ENCODE measurements at regions not wholly inside any gene's neighbourhood (a gene's known extent, or its start where the extent isn't known, plus 50 kb on each side); places are given as distances from the start of the nearest gene placed in this dataset.

DNA sequence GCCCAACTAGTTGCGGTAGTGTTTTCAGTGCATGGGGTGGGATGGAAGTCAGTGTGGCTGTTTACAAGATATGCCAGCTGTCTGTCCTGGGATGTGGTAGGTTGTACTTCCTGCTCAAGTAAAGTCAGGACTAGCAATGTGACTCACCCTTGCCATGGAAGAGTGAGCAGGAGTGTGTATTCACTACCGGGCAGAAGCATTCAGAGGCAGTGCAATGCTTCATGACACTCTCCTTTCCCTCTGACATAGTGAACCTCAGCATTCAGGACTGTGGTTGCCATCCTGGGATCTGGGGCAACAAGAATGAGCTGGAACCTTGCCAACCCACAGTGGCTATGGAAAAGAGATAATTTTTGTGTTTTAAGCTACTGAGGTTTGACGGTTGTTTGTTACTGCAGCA lies 68.9 kb downstream of the BOD1 start:
- Histone ChIP-seq H3K4me3 (ENCODE audit: low read depth, low read length) (no peak overlapping the region), H3K4me1 (ENCODE audit: control insufficient read depth, insufficient read depth, low read length) (no peaks in the 10 kb centered on the region), H3K36me3 (ENCODE audit: control insufficient read depth in 2 of 2, insufficient read depth in 1 of 2, low read length in 2 of 2) (no peaks in the 10 kb centered on the region), H3K9me3 (ENCODE audit: control insufficient read depth, insufficient read depth, low read depth, low read length) (no peaks in the 10 kb centered on the region), H3K27ac (ENCODE audit: extremely low read depth, low read depth, low read length) (no peak overlapping the region)
- CTCF ChIA-PET, result interaction anchor here (0.8 to 1.3 kb wide), 2 partner anchors 9 to 25 kb away, joined by 3 to 6 read pairs; no protein-coding TSS in a partner anchor
- POLR2A ChIA-PET, result no interaction called here
- TF ChIP-seq ZNF785 (tag by site-specific recombination; IDR thresholded peaks at IDR 0.05), result no peak
- TF ChIP-seq MEIS1 (CRISPR knock-in tag; IDR thresholded peaks at IDR 0.05; ENCODE audit: borderline replicate concordance), result no peak
- no peak for TF ChIP-seq ZNF521 (tag by site-specific recombination; IDR thresholded peaks at IDR 0.05)
- TF ChIP-seq ZNF585B (tag by site-specific recombination; IDR thresholded peaks at IDR 0.05), result no peak
- TF ChIP-seq, protein P1, sequence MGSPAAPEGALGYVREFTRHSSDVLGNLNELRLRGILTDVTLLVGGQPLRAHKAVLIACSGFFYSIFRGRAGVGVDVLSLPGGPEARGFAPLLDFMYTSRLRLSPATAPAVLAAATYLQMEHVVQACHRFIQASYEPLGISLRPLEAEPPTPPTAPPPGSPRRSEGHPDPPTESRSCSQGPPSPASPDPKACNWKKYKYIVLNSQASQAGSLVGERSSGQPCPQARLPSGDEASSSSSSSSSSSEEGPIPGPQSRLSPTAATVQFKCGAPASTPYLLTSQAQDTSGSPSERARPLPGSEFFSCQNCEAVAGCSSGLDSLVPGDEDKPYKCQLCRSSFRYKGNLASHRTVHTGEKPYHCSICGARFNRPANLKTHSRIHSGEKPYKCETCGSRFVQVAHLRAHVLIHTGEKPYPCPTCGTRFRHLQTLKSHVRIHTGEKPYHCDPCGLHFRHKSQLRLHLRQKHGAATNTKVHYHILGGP (tag by site-specific recombination; IDR thresholded peaks at IDR 0.05), result no peak
- TF ChIP-seq, protein P2, sequence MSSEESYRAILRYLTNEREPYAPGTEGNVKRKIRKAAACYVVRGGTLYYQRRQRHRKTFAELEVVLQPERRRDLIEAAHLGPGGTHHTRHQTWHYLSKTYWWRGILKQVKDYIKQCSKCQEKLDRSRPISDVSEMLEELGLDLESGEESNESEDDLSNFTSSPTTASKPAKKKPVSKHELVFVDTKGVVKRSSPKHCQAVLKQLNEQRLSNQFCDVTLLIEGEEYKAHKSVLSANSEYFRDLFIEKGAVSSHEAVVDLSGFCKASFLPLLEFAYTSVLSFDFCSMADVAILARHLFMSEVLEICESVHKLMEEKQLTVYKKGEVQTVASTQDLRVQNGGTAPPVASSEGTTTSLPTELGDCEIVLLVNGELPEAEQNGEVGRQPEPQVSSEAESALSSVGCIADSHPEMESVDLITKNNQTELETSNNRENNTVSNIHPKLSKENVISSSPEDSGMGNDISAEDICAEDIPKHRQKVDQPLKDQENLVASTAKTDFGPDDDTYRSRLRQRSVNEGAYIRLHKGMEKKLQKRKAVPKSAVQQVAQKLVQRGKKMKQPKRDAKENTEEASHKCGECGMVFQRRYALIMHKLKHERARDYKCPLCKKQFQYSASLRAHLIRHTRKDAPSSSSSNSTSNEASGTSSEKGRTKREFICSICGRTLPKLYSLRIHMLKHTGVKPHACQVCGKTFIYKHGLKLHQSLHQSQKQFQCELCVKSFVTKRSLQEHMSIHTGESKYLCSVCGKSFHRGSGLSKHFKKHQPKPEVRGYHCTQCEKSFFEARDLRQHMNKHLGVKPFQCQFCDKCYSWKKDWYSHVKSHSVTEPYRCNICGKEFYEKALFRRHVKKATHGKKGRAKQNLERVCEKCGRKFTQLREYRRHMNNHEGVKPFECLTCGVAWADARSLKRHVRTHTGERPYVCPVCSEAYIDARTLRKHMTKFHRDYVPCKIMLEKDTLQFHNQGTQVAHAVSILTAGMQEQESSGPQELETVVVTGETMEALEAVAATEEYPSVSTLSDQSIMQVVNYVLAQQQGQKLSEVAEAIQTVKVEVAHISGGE (tag by site-specific recombination; conservative IDR thresholded peaks at IDR 0.05; ENCODE audit: low read depth), result no peak

DNA sequence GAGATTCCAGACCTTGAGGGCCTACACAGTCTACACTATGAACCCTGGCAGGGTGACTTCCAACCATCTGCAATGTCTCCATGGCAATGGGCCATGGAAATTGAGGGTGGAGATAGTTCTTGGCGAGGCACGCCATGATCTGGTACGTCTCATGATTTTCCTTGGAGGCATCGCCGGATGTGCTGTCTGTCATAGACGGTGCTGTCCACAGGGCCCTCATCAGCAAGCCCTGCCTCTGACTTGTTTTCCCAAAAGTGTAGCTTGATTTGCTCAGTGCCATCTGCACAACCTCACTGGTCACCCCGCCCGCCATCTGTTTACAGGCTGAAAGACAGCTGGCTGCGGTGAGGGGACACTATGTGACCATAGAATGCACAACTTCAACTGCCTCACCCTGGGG lies 73.5 kb downstream of the BOD1 start:
- H3K4me3 ChIP-seq (ENCODE audit: low read depth, low read length), result no peak overlapping the region
- H3K36me3 ChIP-seq (ENCODE audit: control insufficient read depth in 2 of 2, insufficient read depth in 1 of 2, low read length in 2 of 2), result no peaks in the 10 kb centered on the region
- H3K4me1 ChIP-seq (ENCODE audit: control insufficient read depth, insufficient read depth, low read length), result no peaks in the 10 kb centered on the region
- ChIA-PET CTCF (no interaction called here), POLR2A (no interaction called here)
- H3K27ac ChIP-seq (ENCODE audit: extremely low read depth, low read depth, low read length), result no peak overlapping the region
- no peaks in the 10 kb centered on the region for H3K9me3 ChIP-seq (ENCODE audit: control insufficient read depth, insufficient read depth, low read depth, low read length)
- TF ChIP-seq ZNF239 (tag by site-specific recombination; IDR thresholded peaks at IDR 0.05) (no peak), KLF10 (tag by site-specific recombination; IDR thresholded peaks at IDR 0.05) (no peak), ZNF658 (tag by site-specific recombination; IDR thresholded peaks at IDR 0.05) (no peak), ZNF398 (tag by site-specific recombination; IDR thresholded peaks at IDR 0.05) (no peak), ZNF600 (tag by site-specific recombination; IDR thresholded peaks at IDR 0.05) (no peak), TSHZ1 (tag by site-specific recombination; IDR thresholded peaks at IDR 0.05; ENCODE audit: borderline replicate concordance) (no peak), ZNF169 (tag by site-specific recombination; IDR thresholded peaks at IDR 0.05) (no peak), ZNF274 (IDR thresholded peaks at IDR 0.05; ENCODE audit: low read length) (no peak), ZNF274 (tag by site-specific recombination; IDR thresholded peaks at IDR 0.05; ENCODE audit: borderline replicate concordance) (no peak)
- TF ChIP-seq, protein P3, sequence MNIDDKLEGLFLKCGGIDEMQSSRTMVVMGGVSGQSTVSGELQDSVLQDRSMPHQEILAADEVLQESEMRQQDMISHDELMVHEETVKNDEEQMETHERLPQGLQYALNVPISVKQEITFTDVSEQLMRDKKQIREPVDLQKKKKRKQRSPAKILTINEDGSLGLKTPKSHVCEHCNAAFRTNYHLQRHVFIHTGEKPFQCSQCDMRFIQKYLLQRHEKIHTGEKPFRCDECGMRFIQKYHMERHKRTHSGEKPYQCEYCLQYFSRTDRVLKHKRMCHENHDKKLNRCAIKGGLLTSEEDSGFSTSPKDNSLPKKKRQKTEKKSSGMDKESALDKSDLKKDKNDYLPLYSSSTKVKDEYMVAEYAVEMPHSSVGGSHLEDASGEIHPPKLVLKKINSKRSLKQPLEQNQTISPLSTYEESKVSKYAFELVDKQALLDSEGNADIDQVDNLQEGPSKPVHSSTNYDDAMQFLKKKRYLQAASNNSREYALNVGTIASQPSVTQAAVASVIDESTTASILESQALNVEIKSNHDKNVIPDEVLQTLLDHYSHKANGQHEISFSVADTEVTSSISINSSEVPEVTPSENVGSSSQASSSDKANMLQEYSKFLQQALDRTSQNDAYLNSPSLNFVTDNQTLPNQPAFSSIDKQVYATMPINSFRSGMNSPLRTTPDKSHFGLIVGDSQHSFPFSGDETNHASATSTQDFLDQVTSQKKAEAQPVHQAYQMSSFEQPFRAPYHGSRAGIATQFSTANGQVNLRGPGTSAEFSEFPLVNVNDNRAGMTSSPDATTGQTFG (tag by site-specific recombination; IDR thresholded peaks at IDR 0.05; ENCODE audit: borderline replicate concordance), result no peak
- TF ChIP-seq, protein P1 (tag by site-specific recombination; IDR thresholded peaks at IDR 0.05), result no peak
- TF ChIP-seq, protein P4, sequence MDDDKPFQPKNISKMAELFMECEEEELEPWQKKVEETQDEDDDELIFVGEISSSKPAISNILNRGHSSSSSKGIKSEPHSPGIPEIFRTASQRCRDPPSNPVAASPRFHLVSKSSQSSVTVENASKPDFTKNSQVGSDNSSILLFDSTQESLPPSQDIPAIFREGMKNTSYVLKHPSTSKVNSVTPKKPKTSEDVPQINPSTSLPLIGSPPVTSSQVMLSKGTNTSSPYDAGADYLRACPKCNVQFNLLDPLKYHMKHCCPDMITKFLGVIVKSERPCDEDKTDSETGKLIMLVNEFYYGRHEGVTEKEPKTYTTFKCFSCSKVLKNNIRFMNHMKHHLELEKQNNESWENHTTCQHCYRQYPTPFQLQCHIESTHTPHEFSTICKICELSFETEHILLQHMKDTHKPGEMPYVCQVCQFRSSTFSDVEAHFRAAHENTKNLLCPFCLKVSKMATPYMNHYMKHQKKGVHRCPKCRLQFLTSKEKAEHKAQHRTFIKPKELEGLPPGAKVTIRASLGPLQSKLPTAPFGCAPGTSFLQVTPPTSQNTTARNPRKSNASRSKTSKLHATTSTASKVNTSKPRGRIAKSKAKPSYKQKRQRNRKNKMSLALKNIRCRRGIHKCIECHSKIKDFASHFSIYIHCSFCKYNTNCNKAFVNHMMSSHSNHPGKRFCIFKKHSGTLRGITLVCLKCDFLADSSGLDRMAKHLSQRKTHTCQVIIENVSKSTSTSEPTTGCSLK (tag by site-specific recombination; IDR thresholded peaks at IDR 0.05), result no peak
